Gastrocnemius medialis (tissue), 4 donors: ENCODE measurements at regions not wholly inside any gene's neighbourhood (a gene's known extent, or its start where the extent isn't known, plus 50 kb on each side); places are given as distances from the start of the nearest gene placed in this dataset.

Source experiments
- ATAC-seq, 2 donors: fragments of 150-250 bp; one replicate each; pipeline ENCODE4 v1.9.1; 2016
- DNase-seq, 2 donors: peaks; one replicate each; pipeline ENCODE4 v3.0.0-alpha.2; 2019
- H3K27ac ChIP-seq, 4 donors: fragments of 200-600 bp; sonication (generic); 1 replicate in 1 of 4; 2 replicates in 3 of 4; pipeline ENCODE4 v1.5.1; 2016 to 2018; ENCODE audit warnings: mild to moderate bottlenecking in 2 of 4, moderate library complexity in 1 of 4
- H3K27me3 ChIP-seq, 3 donors: fragments of 200-600 bp; sonication (generic) in 2 of 3; 1 replicate in 1 of 3; 2 replicates in 2 of 3; pipeline versions ENCODE4 v1.5.1 to v1.6.0; 2016 to 2019; ENCODE audit warnings: mild to moderate bottlenecking in 1 of 3, moderate library complexity in 1 of 3
- H3K36me3 ChIP-seq, 2 donors: fragments of 200-600 bp; sonication (generic) in 1 of 2; one replicate each; pipeline ENCODE4 v1.5.1; 2017 to 2018
- H3K4me1 ChIP-seq, 2 donors: fragments of 200-600 bp; sonication (generic) in 1 of 2; one replicate each; pipeline ENCODE4 v1.5.1; 2016 to 2017; ENCODE audit warnings: mild to moderate bottlenecking in 2 of 2
- H3K4me3 ChIP-seq, 4 donors: fragments of 200-600 bp; sonication (generic) in 3 of 4; 1 replicate in 1 of 4; 2 replicates in 3 of 4; pipeline ENCODE4 v1.5.1; 2016 to 2019; ENCODE audit warnings: mild to moderate bottlenecking in 2 of 4
- H3K9me3 ChIP-seq, 3 donors: fragments of 200-600 bp; sonication (generic) in 2 of 3; 1 replicate in 1 of 3; 2 replicates in 2 of 3; pipeline ENCODE4 v1.5.1; 2016 to 2019
- POLR2A ChIP-seq, 2 donors: fragments of 450-650 bp; IDR thresholded peaks; one replicate each; pipeline ENCODE4 v1.6.1; 2017; ENCODE audit warnings: antibody characterized with exemption in 2 of 2, mild to moderate bottlenecking in 2 of 2, moderate library complexity in 2 of 2
- in situ Hi-C, 4 donors: fragments of 200-750 bp; cut with MboI; loops; one replicate each; pipeline versions ENCODE4 v1.15.0 to v1.8.0; 2017; ENCODE audit warnings: low sequenced_read_pairs in 4 of 4
- intact Hi-C: fragments of 100-400 bp; cut with DNase I; formaldehyde crosslinking; loops from one replicate; pipeline ENCODE4 v1.15.1; 2023; ENCODE audit warnings: low total_unique reads
- TF ChIP-seq, protein P1 (sequence below), 5 experiments: fragments of 450-650 bp in 3 of 5; fragments of 200-600 bp in 2 of 5; sonication (generic) in 2 of 5; IDR thresholded peaks in 4 of 5; conservative IDR thresholded peaks in 1 of 5; 1 replicate in 4 of 5; 2 replicates in 1 of 5; pipeline ENCODE4 v1.5.1; 2016 to 2019; ENCODE audit warnings: antibody characterized with exemption in 5 of 5, mild to moderate bottlenecking in 3 of 5, moderate library complexity in 3 of 5

DNA sequence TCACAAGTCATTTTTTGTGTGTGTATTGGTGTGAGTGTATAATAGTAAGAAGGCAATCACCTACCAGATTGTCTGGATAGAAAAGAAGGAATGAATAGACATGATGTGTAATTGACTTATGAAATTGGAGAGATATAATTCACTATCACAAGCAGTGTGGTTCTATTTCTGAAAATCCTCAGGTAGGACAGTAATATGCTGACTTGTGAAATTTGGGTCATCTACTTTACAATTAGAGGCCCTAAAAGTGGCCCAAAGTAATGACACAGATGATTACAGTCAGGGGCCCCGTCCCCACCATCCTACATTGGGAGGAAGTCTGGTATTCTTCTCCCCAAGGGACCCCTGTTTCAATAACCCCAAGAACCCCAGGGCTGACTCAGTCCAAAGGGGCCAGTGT lies 73.6 kb upstream of the SELENOK start:
- TF ChIP-seq, protein P1, sequence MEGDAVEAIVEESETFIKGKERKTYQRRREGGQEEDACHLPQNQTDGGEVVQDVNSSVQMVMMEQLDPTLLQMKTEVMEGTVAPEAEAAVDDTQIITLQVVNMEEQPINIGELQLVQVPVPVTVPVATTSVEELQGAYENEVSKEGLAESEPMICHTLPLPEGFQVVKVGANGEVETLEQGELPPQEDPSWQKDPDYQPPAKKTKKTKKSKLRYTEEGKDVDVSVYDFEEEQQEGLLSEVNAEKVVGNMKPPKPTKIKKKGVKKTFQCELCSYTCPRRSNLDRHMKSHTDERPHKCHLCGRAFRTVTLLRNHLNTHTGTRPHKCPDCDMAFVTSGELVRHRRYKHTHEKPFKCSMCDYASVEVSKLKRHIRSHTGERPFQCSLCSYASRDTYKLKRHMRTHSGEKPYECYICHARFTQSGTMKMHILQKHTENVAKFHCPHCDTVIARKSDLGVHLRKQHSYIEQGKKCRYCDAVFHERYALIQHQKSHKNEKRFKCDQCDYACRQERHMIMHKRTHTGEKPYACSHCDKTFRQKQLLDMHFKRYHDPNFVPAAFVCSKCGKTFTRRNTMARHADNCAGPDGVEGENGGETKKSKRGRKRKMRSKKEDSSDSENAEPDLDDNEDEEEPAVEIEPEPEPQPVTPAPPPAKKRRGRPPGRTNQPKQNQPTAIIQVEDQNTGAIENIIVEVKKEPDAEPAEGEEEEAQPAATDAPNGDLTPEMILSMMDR (IDR thresholded peaks at IDR 0.05 in 4 of 5, conservative IDR thresholded peaks at IDR 0.05 in 1 of 5) = no peak
- in situ Hi-C loops (no loop called here), intact Hi-C loops (no loop called here)
- Histone ChIP-seq H3K9me3 (no peaks in the 10 kb centered on the region), H3K27me3 (no peaks in the 10 kb centered on the region), H3K4me1 (no peaks in the 10 kb centered on the region), H3K36me3 (no peaks in the 10 kb centered on the region), H3K27ac (no peak overlapping the region), H3K4me3 (no peak overlapping the region)
- no peak for DNase-seq
- no peak for ATAC-seq

DNA sequence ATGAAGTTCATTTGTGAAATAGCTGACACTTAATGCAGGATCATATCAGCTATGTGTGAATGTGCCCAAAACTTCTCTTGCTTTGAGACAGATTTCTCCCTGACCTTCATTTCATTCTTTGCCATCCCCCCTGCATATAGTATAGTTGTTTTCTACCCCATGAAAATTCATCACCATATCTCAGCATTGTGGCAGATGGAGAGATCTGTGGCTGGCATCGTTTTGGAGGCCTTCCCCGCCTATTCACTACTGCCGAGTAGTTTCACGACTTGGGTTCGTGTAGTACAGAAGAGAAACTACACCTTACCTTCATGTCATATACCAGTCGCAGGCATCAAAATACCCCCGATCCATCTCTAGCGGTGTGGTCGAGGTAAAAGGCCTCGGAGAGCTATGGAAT lies 66.2 kb upstream of the SELENOK start:
- in situ Hi-C loops = no loop called here
- intact Hi-C loops = no loop called here
- no peaks in the 10 kb centered on the region for H3K36me3 ChIP-seq
- TF ChIP-seq, protein P1 (IDR thresholded peaks at IDR 0.05 in 4 of 5, conservative IDR thresholded peaks at IDR 0.05 in 1 of 5) = no peak
- no peak for TF ChIP-seq POLR2A (IDR thresholded peaks at IDR 0.05)
- H3K27ac ChIP-seq = no peak overlapping the region
- ATAC-seq (no peak), DNase-seq (no peak)
- H3K4me1 ChIP-seq = no peaks in the 10 kb centered on the region
- H3K4me3 ChIP-seq = no peak overlapping the region
- H3K9me3 ChIP-seq = no peaks in the 10 kb centered on the region
- no peaks in the 10 kb centered on the region for H3K27me3 ChIP-seq

DNA sequence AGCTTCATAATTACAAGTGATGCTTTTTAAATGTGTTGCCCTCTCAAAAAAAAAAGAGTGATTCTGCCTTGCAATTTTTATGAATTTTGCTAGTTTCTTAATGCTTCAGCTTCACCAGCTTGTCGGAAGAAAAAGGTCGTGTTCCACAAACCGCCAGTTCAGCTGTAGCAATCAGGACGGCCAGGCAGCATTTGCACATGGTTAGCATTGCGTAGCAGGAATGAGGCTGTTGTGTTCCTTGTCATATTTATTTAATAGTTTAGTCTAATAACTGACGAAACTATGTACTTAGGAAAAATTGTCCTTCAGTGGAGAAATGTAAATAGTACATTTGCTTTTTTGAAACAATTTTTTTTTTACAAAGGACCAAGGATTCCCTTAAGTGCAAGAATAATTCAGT lies 64.9 kb upstream of the SELENOK start:
- Histone ChIP-seq H3K4me1 (no peaks in the 10 kb centered on the region), H3K27me3 (no peaks in the 10 kb centered on the region), H3K36me3 (no peaks in the 10 kb centered on the region), H3K9me3 (no peaks in the 10 kb centered on the region), H3K4me3 (no peak overlapping the region), H3K27ac (no peak overlapping the region)
- ATAC-seq (no peak), DNase-seq (no peak)
- TF ChIP-seq, protein P1 (IDR thresholded peaks at IDR 0.05 in 4 of 5, conservative IDR thresholded peaks at IDR 0.05 in 1 of 5) = no peak
- TF ChIP-seq POLR2A (IDR thresholded peaks at IDR 0.05) = no peak
- intact Hi-C loops = no loop called here
- in situ Hi-C loops = no loop called here

DNA sequence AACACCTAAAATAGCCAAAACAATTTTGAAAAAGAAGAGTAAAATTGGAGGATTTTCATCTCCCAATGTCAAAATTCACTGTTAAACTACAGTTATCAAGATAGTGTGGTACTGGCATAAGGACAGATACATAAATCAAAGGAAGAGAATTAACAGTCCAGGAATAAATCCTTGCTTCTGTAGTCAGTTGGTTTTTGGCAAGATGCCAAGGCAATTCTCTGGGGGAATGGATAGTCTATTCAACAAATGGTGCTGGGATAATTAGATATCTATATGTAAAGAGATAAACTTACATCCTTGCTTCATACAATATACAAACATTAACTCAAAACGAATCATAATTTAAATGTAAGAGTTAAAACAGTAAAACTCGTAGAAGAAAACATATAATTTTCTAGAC lies 57.9 kb upstream of the SELENOK start:
- Histone ChIP-seq H3K4me3 (no peak overlapping the region), H3K36me3 (no peaks in the 10 kb centered on the region), H3K4me1 (no peaks in the 10 kb centered on the region), H3K27ac (no peak overlapping the region), H3K9me3 (no peaks in the 10 kb centered on the region), H3K27me3 (no peaks in the 10 kb centered on the region)
- intact Hi-C loops (no loop called here), in situ Hi-C loops (no loop called here)
- ATAC-seq = no peak
- DNase-seq = no peak
- TF ChIP-seq POLR2A (IDR thresholded peaks at IDR 0.05) = no peak
- TF ChIP-seq, protein P1 (IDR thresholded peaks at IDR 0.05 in 4 of 5, conservative IDR thresholded peaks at IDR 0.05 in 1 of 5) = no peak

DNA sequence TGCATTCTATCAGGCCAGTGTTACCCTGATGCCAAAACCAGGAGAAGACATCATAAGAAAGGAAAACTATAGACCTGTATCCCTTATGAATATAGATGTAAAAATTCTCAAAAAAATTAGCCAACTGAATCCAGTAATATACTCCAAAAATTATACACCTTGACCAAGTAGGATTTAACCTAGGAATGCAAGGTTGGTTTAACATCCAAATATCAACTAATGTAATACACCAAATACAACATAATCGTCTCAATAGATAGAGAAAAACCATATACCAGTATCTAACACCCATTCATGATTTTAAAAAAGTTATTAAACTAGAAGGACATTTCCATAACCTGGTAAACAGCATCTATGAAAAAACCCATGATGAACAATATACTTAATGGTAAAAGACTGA lies 56.5 kb upstream of the SELENOK start:
- Histone ChIP-seq H3K27ac (no peak overlapping the region), H3K27me3 (no peaks in the 10 kb centered on the region), H3K36me3 (no peaks in the 10 kb centered on the region), H3K4me1 (no peaks in the 10 kb centered on the region), H3K4me3 (no peak overlapping the region), H3K9me3 (no peaks in the 10 kb centered on the region)
- no peak for DNase-seq
- intact Hi-C loops (no loop called here), in situ Hi-C loops (no loop called here)
- TF ChIP-seq, protein P1 (IDR thresholded peaks at IDR 0.05 in 4 of 5, conservative IDR thresholded peaks at IDR 0.05 in 1 of 5) = no peak
- no peak for TF ChIP-seq POLR2A (IDR thresholded peaks at IDR 0.05)
- ATAC-seq = no peak
